Lower lobe of right lung (tissue), 2 donors: ENCODE measurements at regions not wholly inside any gene's neighbourhood (a gene's known extent, or its start where the extent isn't known, plus 50 kb on each side); places are given as distances from the start of the nearest gene placed in this dataset.

Experiments
- ATAC-seq, 2 donors: fragments of 200-7000 bp; cut with Tn5 transposase; one replicate each; pipeline ENCODE4 v1.9.1; 2020 to 2022; ENCODE audit warnings: mild to moderate bottlenecking in 2 of 2, moderate library complexity in 2 of 2
- DNase-seq: peaks from one replicate; pipeline ENCODE4 v3.0.0-alpha.2; 2020
- H3K27ac ChIP-seq: fragments of 200-600 bp; one replicate; pipeline ENCODE4 v1.8.0; 2022
- H3K27me3 ChIP-seq: fragments of 200-600 bp; one replicate; pipeline ENCODE4 v1.8.0; 2022; ENCODE audit warnings: low read depth
- H3K36me3 ChIP-seq: fragments of 200-600 bp; one replicate; pipeline ENCODE4 v1.8.0; 2022; ENCODE audit warnings: mild to moderate bottlenecking
- H3K4me1 ChIP-seq: fragments of 200-600 bp; one replicate; pipeline ENCODE4 v1.8.0; 2022
- H3K4me3 ChIP-seq: fragments of 200-600 bp; one replicate; pipeline ENCODE4 v1.8.0; 2022; ENCODE audit warnings: mild to moderate bottlenecking
- H3K9me3 ChIP-seq: fragments of 200-600 bp; one replicate; pipeline ENCODE4 v1.8.0; 2022
- CTCF ChIP-seq: fragments of 200-600 bp; IDR thresholded peaks from one replicate; pipeline ENCODE4 v1.8.0; 2022; ENCODE audit warnings: antibody characterized with exemption, mild to moderate bottlenecking
- intact Hi-C: fragments of 100-400 bp; cut with DNase I; formaldehyde crosslinking; loops from one replicate; pipeline ENCODE4 v1.11.0; 2022
- donor health status: DM: no; HTN: yes; CAD: no; lungs with severe emphysema.

GRCh38 chr4:117621673-117622072 lies 412.6 kb upstream of the NDST3 start:
- no peak overlapping the region for H3K27ac ChIP-seq
- no peaks in the 10 kb centered on the region for H3K4me1 ChIP-seq
- TF ChIP-seq CTCF, result no peak
- ATAC-seq, result no peak
- no peaks in the 10 kb centered on the region for H3K36me3 ChIP-seq
- H3K4me3 ChIP-seq, result no peak overlapping the region
- DNase-seq, result no peak
- intact Hi-C loops, result no loop called here
- H3K27me3 ChIP-seq, result no peaks in the 10 kb centered on the region
- H3K9me3 ChIP-seq, result no peaks in the 10 kb centered on the region

GRCh38 chr4:117623326-117623725 lies 411.0 kb upstream of the NDST3 start:
- no peak overlapping the region for H3K27ac ChIP-seq
- ATAC-seq, result no peak
- H3K4me1 ChIP-seq, result no peaks in the 10 kb centered on the region
- no peak for DNase-seq
- intact Hi-C loops, result no loop called here
- no peaks in the 10 kb centered on the region for H3K36me3 ChIP-seq
- H3K9me3 ChIP-seq, result no peaks in the 10 kb centered on the region
- no peak overlapping the region for H3K4me3 ChIP-seq
- no peaks in the 10 kb centered on the region for H3K27me3 ChIP-seq
- no peak for TF ChIP-seq CTCF

GRCh38 chr4:117626664-117627063 lies 407.6 kb upstream of the NDST3 start:
- no peaks in the 10 kb centered on the region for H3K4me1 ChIP-seq
- no peaks in the 10 kb centered on the region for H3K27me3 ChIP-seq
- no peak for TF ChIP-seq CTCF
- DNase-seq (no peak), ATAC-seq (no peak)
- intact Hi-C loops, result no loop called here
- no peaks in the 10 kb centered on the region for H3K9me3 ChIP-seq
- no peaks in the 10 kb centered on the region for H3K36me3 ChIP-seq
- no peak overlapping the region for H3K4me3 ChIP-seq
- no peak overlapping the region for H3K27ac ChIP-seq

- Histone ChIP-seq H3K4me1 (no peaks in the 10 kb centered on the region), H3K27ac (no peak overlapping the region), H3K9me3 (no peaks in the 10 kb centered on the region), H3K4me3 (no peak overlapping the region), H3K36me3 (no peaks in the 10 kb centered on the region), H3K27me3 (no peaks in the 10 kb centered on the region)
- intact Hi-C loops, result no loop called here
- ATAC-seq (no peak), DNase-seq (no peak)
- TF ChIP-seq CTCF, result no peak
These were observed 399.6 kb upstream of the NDST3 start for GRCh38 chr4:117634716-117635115.

- Histone ChIP-seq H3K4me3 (no peak overlapping the region), H3K4me1 (no peaks in the 10 kb centered on the region), H3K9me3 (no peaks in the 10 kb centered on the region), H3K27ac (no peak overlapping the region), H3K36me3 (no peaks in the 10 kb centered on the region), H3K27me3 (no peaks in the 10 kb centered on the region)
- DNase-seq (no peak), ATAC-seq (no peak)
- intact Hi-C loops, result no loop called here
- no peak for TF ChIP-seq CTCF
These were observed 396.9 kb upstream of the NDST3 start for GRCh38 chr4:117637347-117637746.

GRCh38 chr4:117640836-117641235 lies 393.4 kb upstream of the NDST3 start:
- intact Hi-C loops, result no loop called here
- no peaks in the 10 kb centered on the region for H3K9me3 ChIP-seq
- no peaks in the 10 kb centered on the region for H3K4me1 ChIP-seq
- no peaks in the 10 kb centered on the region for H3K27me3 ChIP-seq
- no peak for ATAC-seq
- no peaks in the 10 kb centered on the region for H3K36me3 ChIP-seq
- TF ChIP-seq CTCF, result no peak
- H3K4me3 ChIP-seq, result no peak overlapping the region
- no peak overlapping the region for H3K27ac ChIP-seq
- DNase-seq, result no peak
